RWPE1 (cell line): ENCODE measurements at regions not wholly inside any gene's neighbourhood (a gene's known extent, or its start where the extent isn't known, plus 50 kb on each side); places are given as distances from the start of the nearest gene placed in this dataset.

Experiments used
- CTCF ChIA-PET: fragments of 350-600 bp; sonication (Branson Sonifier 250); formaldehyde crosslinking; extraction: SDS; loops from one replicate; lab custom pipeline; 2021; lab: Yijun Ruan, JAX
- POLR2A ChIA-PET: fragments of 400-600 bp; formaldehyde crosslinking; extraction: SDS; loops from one replicate; lab custom pipeline; 2020; ENCODE audit warnings: antibody characterized with exemption; ENCODE audit not compliant: low non-redundant PET; lab: Yijun Ruan, JAX
- DNase-seq: peaks from one replicate; pipeline ENCODE4 v3.0.0; 2012; ENCODE audit warnings: low spot score
- H3K27ac ChIP-seq: fragments of 450-650 bp; 2 replicates; pipeline ENCODE4 v1.5.1; 2017
- TF ChIP-seq, protein P1 (sequence below): fragments of 450-650 bp; conservative IDR thresholded peaks from 2 replicates; pipeline ENCODE4 v1.5.1; 2017; ENCODE audit warnings: low read depth, mild to moderate bottlenecking

- no peak overlapping the region for H3K27ac ChIP-seq
- POLR2A ChIA-PET = no interaction called here
- TF ChIP-seq, protein P1, sequence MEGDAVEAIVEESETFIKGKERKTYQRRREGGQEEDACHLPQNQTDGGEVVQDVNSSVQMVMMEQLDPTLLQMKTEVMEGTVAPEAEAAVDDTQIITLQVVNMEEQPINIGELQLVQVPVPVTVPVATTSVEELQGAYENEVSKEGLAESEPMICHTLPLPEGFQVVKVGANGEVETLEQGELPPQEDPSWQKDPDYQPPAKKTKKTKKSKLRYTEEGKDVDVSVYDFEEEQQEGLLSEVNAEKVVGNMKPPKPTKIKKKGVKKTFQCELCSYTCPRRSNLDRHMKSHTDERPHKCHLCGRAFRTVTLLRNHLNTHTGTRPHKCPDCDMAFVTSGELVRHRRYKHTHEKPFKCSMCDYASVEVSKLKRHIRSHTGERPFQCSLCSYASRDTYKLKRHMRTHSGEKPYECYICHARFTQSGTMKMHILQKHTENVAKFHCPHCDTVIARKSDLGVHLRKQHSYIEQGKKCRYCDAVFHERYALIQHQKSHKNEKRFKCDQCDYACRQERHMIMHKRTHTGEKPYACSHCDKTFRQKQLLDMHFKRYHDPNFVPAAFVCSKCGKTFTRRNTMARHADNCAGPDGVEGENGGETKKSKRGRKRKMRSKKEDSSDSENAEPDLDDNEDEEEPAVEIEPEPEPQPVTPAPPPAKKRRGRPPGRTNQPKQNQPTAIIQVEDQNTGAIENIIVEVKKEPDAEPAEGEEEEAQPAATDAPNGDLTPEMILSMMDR = no peak
- no peak for DNase-seq
- CTCF ChIA-PET = interaction anchor here (0.6 to 1.0 kb wide), 4 partner anchors 14 to 1454 kb away, joined by 3 to 5 read pairs (median 4); partner anchors contain the start of gene TRABD2B
Measured at GRCh38 chr1:48058135-48059025, 61.2 kb upstream of the TRABD2B start.

DNA sequence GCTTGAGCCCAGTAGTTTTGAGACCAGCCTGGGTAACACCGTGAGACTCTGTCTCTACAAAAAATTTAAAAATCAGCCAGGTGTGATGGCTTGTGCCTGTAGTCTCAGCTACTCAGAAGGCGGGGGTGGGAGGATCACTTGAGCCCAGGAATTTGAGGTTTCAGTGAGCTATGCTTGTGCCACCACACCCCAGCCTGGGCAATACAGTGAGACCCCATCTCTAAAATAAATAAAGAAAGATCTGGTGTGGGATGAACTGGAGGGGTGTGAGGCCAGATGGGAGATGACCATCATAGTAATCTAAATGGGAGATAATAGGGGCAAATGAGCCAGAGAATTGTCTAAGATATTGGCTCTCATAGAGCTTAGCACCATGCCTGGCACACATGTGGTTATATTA lies 60.1 kb upstream of the TRABD2B start:
- no peak overlapping the region for H3K27ac ChIP-seq
- TF ChIP-seq, protein P1 = no peak
- ChIA-PET POLR2A (no interaction called here), CTCF (interaction anchor here (1.0 kb wide), 2 partner anchors 13 to 60 kb away, joined by 3 to 5 read pairs; partner anchors contain the start of gene TRABD2B)
- DNase-seq = no peak

GRCh38 chr1:48055876-48056764 lies 58.9 kb upstream of the TRABD2B start:
- TF ChIP-seq, protein P1 = no peak
- ChIA-PET CTCF (interaction anchor here (1.2 kb wide), 1 partner anchor 59 kb away, joined by 3 read pairs; the partner anchor contains the start of gene TRABD2B), POLR2A (no interaction called here)
- H3K27ac ChIP-seq = no peak overlapping the region
- no peak for DNase-seq

DNA sequence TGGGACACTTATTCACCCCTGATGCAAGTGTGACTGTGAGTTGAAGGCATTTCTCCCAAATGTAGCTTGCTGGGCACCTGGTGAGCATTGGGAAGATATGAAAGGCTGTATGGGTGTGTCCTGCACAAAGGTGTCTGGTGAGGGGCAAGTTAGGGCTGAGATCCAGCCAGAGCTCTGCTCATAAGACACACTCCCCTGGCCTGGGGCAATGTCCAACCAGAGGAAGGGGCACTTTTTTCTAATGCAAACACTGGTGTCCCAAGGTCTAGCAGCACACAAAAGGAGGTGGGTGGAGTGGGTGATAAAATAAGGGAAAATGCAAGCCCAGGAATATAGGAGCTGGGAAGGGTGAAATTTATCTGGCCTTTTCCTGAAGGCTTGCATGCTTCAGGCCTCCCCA lies 57.0 kb upstream of the TRABD2B start:
- ChIA-PET CTCF (interaction anchor here (1.1 to 4.8 kb wide), 2 partner anchors 8 to 56 kb away, joined by 4 to 25 read pairs; partner anchors contain the start of gene TRABD2B), POLR2A (no interaction called here)
- no peak overlapping the region for H3K27ac ChIP-seq
- DNase-seq = no peak
- TF ChIP-seq, protein P1 = no peak

DNA sequence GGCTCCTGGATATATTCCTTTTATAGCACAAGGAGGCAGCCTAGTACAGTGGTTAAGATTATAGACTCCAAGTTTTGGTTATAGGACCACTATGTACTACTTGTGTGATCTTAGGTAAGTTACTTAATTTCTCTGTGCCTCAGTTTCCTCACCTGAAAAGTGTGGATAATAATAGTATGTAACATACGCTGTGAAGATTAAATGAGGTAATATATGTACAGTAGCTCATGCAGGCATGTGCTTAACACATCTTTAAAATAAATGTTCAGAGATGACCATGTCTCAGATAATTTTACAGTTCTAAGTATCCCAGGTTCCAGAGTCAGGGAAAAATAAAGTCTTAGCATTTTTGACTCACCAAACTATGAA lies 55.7 kb upstream of the TRABD2B start:
- DNase-seq = no peak
- ChIA-PET CTCF (interaction anchor here (0.6 to 4.8 kb wide), 2 partner anchors 55 to 410 kb away, joined by 4 to 25 read pairs; partner anchors contain the start of gene TRABD2B), POLR2A (no interaction called here)
- TF ChIP-seq, protein P1 = no peak
- peak overlapping the region; percentile 73 for H3K27ac ChIP-seq

DNA sequence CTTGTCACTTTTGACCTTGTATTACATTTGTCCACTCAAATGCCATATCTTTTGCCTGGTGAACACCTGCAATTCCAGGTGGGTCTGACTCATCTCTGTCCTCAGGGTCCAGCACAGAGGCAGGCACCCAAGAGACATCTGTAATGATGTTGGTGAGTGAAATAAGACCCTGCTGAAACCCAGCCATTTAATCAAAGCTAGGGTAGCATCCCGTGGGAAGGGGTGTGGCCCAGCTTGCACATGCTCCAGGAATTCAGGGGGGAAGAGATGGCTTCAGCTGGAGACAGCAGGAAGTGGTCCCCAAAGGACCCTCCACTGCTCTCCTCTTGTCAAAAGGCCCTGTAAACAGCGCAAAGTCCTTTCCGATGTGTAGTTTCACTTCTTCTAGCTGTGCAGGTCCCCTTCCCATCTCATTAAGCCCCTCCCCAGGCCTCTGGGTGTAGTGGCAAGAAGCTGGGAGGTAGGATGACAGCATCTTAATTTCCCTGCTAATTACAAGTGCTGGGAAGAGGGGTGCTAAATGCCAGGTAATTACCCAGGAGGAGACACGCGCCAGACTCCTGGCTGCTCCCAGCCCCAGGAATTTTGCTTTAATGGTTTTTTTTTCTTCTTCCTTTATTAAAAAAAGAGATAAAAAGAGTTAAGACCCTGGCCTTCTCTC lies 54.4 kb upstream of the TRABD2B start:
- TF ChIP-seq, protein P1 = no peak
- peak overlapping the region; percentile 73 for H3K27ac ChIP-seq
- DNase-seq = peak; percentile 18
- POLR2A ChIA-PET = no interaction called here
- CTCF ChIA-PET = interaction anchor here (3.2 to 4.8 kb wide), 2 partner anchors 10 to 54 kb away, joined by 12 to 25 read pairs; partner anchors contain the start of gene TRABD2B
